ENCODE measurements at regions not wholly inside any gene's neighbourhood (a gene's known extent, or its start where the extent isn't known, plus 50 kb on each side); places are given as distances from the start of the nearest gene placed in this dataset.

DNA sequence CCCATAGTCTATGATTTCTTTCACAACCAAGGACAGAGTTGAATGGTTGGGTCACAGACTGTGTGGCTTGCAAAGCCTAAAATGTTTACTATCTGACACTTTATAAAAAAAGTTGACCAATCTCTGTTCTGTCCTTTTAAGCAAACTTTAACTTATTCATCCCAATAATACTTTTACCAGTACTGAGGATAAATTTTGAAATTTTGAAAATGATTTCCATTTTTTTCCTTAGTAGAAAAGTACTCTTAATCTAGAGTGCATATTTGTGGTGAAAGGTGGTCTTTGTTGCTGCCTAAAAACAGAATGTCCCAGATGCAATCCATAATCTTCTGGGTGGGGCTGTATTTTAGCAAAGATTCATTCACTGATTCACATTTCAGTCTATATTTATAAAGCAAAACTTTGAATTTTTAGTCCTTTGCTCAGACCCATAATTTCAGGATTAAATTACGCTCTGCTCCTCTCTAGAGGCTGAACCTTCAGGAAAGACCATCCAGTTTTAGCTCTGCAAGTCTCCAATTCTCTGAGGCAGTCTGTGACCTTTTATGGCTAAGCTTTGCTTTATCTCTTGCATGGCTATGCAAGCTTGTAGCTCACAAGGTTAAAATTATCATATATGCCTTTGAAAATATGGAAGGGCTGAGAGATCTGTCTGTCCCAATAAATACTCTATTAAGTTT, 573.5 kb downstream of the COL12A1 start:
- Histone ChIP-seq H3K27me3 (no peaks in the 10 kb centered on the region), H3K36me3 (no peaks in the 10 kb centered on the region), H3K4me3 (no peak overlapping the region), H3K4me1 (no peaks in the 10 kb centered on the region), H3K9me3 (peaks cover 0 to 4% of the 10 kb centered on the region in 2 donors), H3K27ac (no peak overlapping the region)
- 77% methylated on average over 1 of the region's 1 CpG; no CpG with 5 or more reads in 1 of the 2 donors for WGBS, 2 donors (ENCODE audit: low coverage in 1 of 2)
- in situ Hi-C loops (cut with MboI; ENCODE audit: low pct_ligation_motif_present in 1 of 4, low pct_unique_long_range_greater_than_20kb in 1 of 4, low sequenced_read_pairs in 3 of 4) (no loop called here), intact Hi-C loops (cut with DNase I; ENCODE audit: low total_unique reads) (no loop called here)
- DNase-seq, result no peak
- TF ChIP-seq POLR2A (IDR thresholded peaks at IDR 0.05), result no peak
- TF ChIP-seq CTCF (IDR thresholded peaks at IDR 0.05), result no peak

GRCh38 chr6:74631564-74631963, 574.3 kb downstream of the COL12A1 start:
- in situ Hi-C loops (cut with MboI; ENCODE audit: low pct_ligation_motif_present in 1 of 4, low pct_unique_long_range_greater_than_20kb in 1 of 4, low sequenced_read_pairs in 3 of 4) (no loop called here), intact Hi-C loops (cut with DNase I; ENCODE audit: low total_unique reads) (no loop called here)
- TF ChIP-seq CTCF (IDR thresholded peaks at IDR 0.05) (no peak), EP300 (IDR thresholded peaks at IDR 0.05; ENCODE audit: low read depth) (no peak), POLR2AphosphoS5 (IDR thresholded peaks at IDR 0.05) (no peak), POLR2A (IDR thresholded peaks at IDR 0.05) (no peak)
- no peak overlapping the region for H3K27ac ChIP-seq
- 63% methylated on average over 2 of the region's 2 CpGs; no CpG with 5 or more reads in 1 of the 2 donors for WGBS, 2 donors (ENCODE audit: low coverage in 1 of 2)
- no peak for DNase-seq
- peaks cover 0 to 4% of the 10 kb centered on the region in 2 donors for H3K9me3 ChIP-seq
- no peak overlapping the region for H3K4me3 ChIP-seq
- no peaks in the 10 kb centered on the region for H3K4me1 ChIP-seq
- H3K36me3 ChIP-seq, result no peaks in the 10 kb centered on the region
- no peaks in the 10 kb centered on the region for H3K27me3 ChIP-seq

DNA sequence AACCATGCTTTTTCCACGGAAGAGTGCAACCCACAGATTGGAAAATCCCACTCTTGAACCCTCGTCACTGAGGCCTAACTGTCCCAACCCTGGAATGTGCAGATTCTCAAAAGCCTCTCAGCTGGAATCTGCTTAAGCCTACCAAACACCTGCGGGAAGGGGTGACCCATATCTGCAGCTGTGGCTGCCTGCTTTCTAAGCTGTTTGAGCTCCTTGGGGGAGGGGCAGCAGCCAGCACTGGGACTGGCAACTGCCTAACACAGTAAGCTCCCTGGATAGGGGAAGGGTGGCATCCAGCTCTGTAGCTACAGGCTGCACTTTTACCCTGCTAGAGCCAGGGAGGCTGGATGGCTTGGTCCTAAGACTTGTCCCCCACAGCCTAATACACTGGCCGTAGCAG, 579.6 kb downstream of the COL12A1 start:
- TF ChIP-seq POLR2AphosphoS5 (IDR thresholded peaks at IDR 0.05), result no peak
- H3K27me3 ChIP-seq, result no peaks in the 10 kb centered on the region
- peaks cover 0 to 4% of the 10 kb centered on the region in 2 donors for H3K9me3 ChIP-seq
- no peak overlapping the region for H3K4me3 ChIP-seq
- H3K36me3 ChIP-seq, result no peaks in the 10 kb centered on the region
- no peak overlapping the region for H3K27ac ChIP-seq
- intact Hi-C loops (cut with DNase I; ENCODE audit: low total_unique reads) (no loop called here), in situ Hi-C loops (cut with MboI; ENCODE audit: low pct_ligation_motif_present in 1 of 4, low pct_unique_long_range_greater_than_20kb in 1 of 4, low sequenced_read_pairs in 3 of 4) (no loop called here)
- DNase-seq, result no peak
- 78% methylated on average over 3 of the region's 4 CpGs; no CpG with 5 or more reads in 1 of the 2 donors for WGBS, 2 donors (ENCODE audit: low coverage in 1 of 2)
- H3K4me1 ChIP-seq, result no peaks in the 10 kb centered on the region

DNA sequence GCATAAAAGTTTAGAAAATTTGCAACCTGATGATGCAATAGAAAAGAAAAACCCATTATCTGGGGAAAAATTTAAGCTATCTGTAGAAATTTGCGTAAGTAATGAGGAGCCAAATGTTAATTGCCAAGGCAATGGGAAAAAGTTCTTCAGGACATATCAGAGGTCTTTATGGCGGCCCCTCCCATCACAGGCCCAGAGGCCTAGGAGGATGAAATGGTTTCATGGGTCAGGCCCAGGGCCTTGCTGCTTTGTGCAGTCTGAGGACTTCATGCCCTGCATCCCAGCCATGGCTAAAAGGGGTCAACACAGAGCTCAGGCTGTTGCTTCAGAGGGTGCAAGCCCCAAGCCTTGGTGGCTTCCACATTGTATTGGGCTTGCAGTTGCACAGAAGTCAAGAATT, 582.8 kb downstream of the COL12A1 start:
- no peaks in the 10 kb centered on the region for H3K9me3 ChIP-seq
- DNase-seq, result no peak
- in situ Hi-C loops (cut with MboI; ENCODE audit: low pct_ligation_motif_present in 1 of 4, low pct_unique_long_range_greater_than_20kb in 1 of 4, low sequenced_read_pairs in 3 of 4), result no loop called here
- H3K36me3 ChIP-seq, result no peaks in the 10 kb centered on the region
- no peak overlapping the region for H3K4me3 ChIP-seq
- no peaks in the 10 kb centered on the region for H3K4me1 ChIP-seq
- WGBS, 2 donors (ENCODE audit: low coverage in 1 of 2), result 63 to 83% methylated on average over 1 to 2 of the region's 2 CpGs
- H3K27ac ChIP-seq, result no peak overlapping the region
- intact Hi-C loops (cut with DNase I; ENCODE audit: low total_unique reads), result no loop called here
- TF ChIP-seq EP300 (IDR thresholded peaks at IDR 0.05; ENCODE audit: low read depth), result no peak
- TF ChIP-seq CTCF (IDR thresholded peaks at IDR 0.05), result no peak
- TF ChIP-seq POLR2AphosphoS5 (IDR thresholded peaks at IDR 0.05), result no peak
- no peak for TF ChIP-seq POLR2A (IDR thresholded peaks at IDR 0.05)
- no peaks in the 10 kb centered on the region for H3K27me3 ChIP-seq

GRCh38 chr6:74611220-74611619, 594.6 kb downstream of the COL12A1 start:
- H3K4me3 ChIP-seq, result no peak overlapping the region
- H3K36me3 ChIP-seq, result no peaks in the 10 kb centered on the region
- in situ Hi-C loops (cut with MboI; ENCODE audit: low pct_ligation_motif_present in 1 of 4, low pct_unique_long_range_greater_than_20kb in 1 of 4, low sequenced_read_pairs in 3 of 4) (no loop called here), intact Hi-C loops (cut with DNase I; ENCODE audit: low total_unique reads) (no loop called here)
- H3K27me3 ChIP-seq, result no peaks in the 10 kb centered on the region
- no peaks in the 10 kb centered on the region for H3K9me3 ChIP-seq
- H3K27ac ChIP-seq, result no peak overlapping the region
- TF ChIP-seq POLR2A (IDR thresholded peaks at IDR 0.05) (no peak), CTCF (IDR thresholded peaks at IDR 0.05) (no peak), POLR2AphosphoS5 (IDR thresholded peaks at IDR 0.05) (no peak), EP300 (IDR thresholded peaks at IDR 0.05; ENCODE audit: low read depth) (no peak)
- no peak for DNase-seq
- H3K4me1 ChIP-seq, result peaks cover 0 to 4% (median 1%) of the 10 kb centered on the region in 4 donors

Measured in transverse colon (tissue), 4 donors.